ENCODE measurements at regions not wholly inside any gene's neighbourhood (a gene's known extent, or its start where the extent isn't known, plus 50 kb on each side); places are given as distances from the start of the nearest gene placed in this dataset.

GRCh38 chr17:33498069-33498468 is 205.0 kb upstream of the ASIC2 start:
- peaks cover 21% of the 10 kb centered on the region; the same call in 1 of the 2 replicates for H3K27me3 ChIP-seq (ENCODE audit: low read depth, low read length)
- TF ChIP-seq EZH2phosphoT487 (IDR thresholded peaks at IDR 0.05; ENCODE audit: low read depth) = no peak
- no peak for TF ChIP-seq CTCF (IDR thresholded peaks at IDR 0.05; ENCODE audit: low read depth, low read length)
- H3K4me3 ChIP-seq (ENCODE audit: low read length) = no peak overlapping the region
- H3K27ac ChIP-seq (ENCODE audit: low read length) = no peak overlapping the region
- H4K20me1 ChIP-seq (ENCODE audit: insufficient read depth, low read length) = no peaks in the 10 kb centered on the region
- no peak overlapping the region for H3K9ac ChIP-seq (ENCODE audit: low read length)
- no peaks in the 10 kb centered on the region for H3K36me3 ChIP-seq (replicated peaks; ENCODE audit: low read depth, low read length)
- H2AFZ ChIP-seq (ENCODE audit: low read depth, low read length) = no peak overlapping the region
- no peak overlapping the region for H3K4me2 ChIP-seq (ENCODE audit: low read length)
- H3K4me1 ChIP-seq (ENCODE audit: low read length) = no peaks in the 10 kb centered on the region
- H3K9me3 ChIP-seq (ENCODE audit: insufficient read depth, low read length) = no peaks in the 10 kb centered on the region
- no peaks in the 10 kb centered on the region for H3K79me2 ChIP-seq (ENCODE audit: low read length)

- Histone ChIP-seq H3K27me3 (ENCODE audit: low read depth, low read length) (peaks cover 23% of the 10 kb centered on the region; the same call in 1 of the 2 replicates), H3K4me1 (ENCODE audit: low read length) (no peaks in the 10 kb centered on the region), H3K9me3 (ENCODE audit: insufficient read depth, low read length) (no peaks in the 10 kb centered on the region), H3K79me2 (ENCODE audit: low read length) (no peaks in the 10 kb centered on the region), H4K20me1 (ENCODE audit: insufficient read depth, low read length) (no peaks in the 10 kb centered on the region), H3K27ac (ENCODE audit: low read length) (no peak overlapping the region), H3K4me3 (ENCODE audit: low read length) (no peak overlapping the region), H3K9ac (ENCODE audit: low read length) (no peak overlapping the region), H3K36me3 (replicated peaks; ENCODE audit: low read depth, low read length) (no peaks in the 10 kb centered on the region), H3K4me2 (ENCODE audit: low read length) (no peak overlapping the region), H2AFZ (ENCODE audit: low read depth, low read length) (no peak overlapping the region)
- TF ChIP-seq EZH2phosphoT487 (IDR thresholded peaks at IDR 0.05; ENCODE audit: low read depth) = no peak
- no peak for TF ChIP-seq CTCF (IDR thresholded peaks at IDR 0.05; ENCODE audit: low read depth, low read length)
Measured at GRCh38 chr17:33499040-33499439, 205.9 kb upstream of the ASIC2 start.

- H4K20me1 ChIP-seq (ENCODE audit: insufficient read depth, low read length) = no peaks in the 10 kb centered on the region
- no peaks in the 10 kb centered on the region for H3K36me3 ChIP-seq (replicated peaks; ENCODE audit: low read depth, low read length)
- H2AFZ ChIP-seq (ENCODE audit: low read depth, low read length) = no peak overlapping the region
- H3K79me2 ChIP-seq (ENCODE audit: low read length) = no peaks in the 10 kb centered on the region
- no peak overlapping the region for H3K9ac ChIP-seq (ENCODE audit: low read length)
- H3K4me1 ChIP-seq (ENCODE audit: low read length) = no peaks in the 10 kb centered on the region
- no peak overlapping the region for H3K27ac ChIP-seq (ENCODE audit: low read length)
- TF ChIP-seq EZH2phosphoT487 (IDR thresholded peaks at IDR 0.05; ENCODE audit: low read depth) (no peak), CTCF (IDR thresholded peaks at IDR 0.05; ENCODE audit: low read depth, low read length) (no peak)
- no peak overlapping the region for H3K4me2 ChIP-seq (ENCODE audit: low read length)
- peaks cover 26% of the 10 kb centered on the region for H3K27me3 ChIP-seq (ENCODE audit: low read depth, low read length)
- H3K9me3 ChIP-seq (ENCODE audit: insufficient read depth, low read length) = no peaks in the 10 kb centered on the region
- no peak overlapping the region for H3K4me3 ChIP-seq (ENCODE audit: low read length)
Measured at GRCh38 chr17:33500151-33500550, 207.1 kb upstream of the ASIC2 start.

GRCh38 chr17:33501185-33501584 is 208.1 kb upstream of the ASIC2 start:
- no peaks in the 10 kb centered on the region for H4K20me1 ChIP-seq (ENCODE audit: insufficient read depth, low read length)
- peaks cover 29% of the 10 kb centered on the region for H3K27me3 ChIP-seq (ENCODE audit: low read depth, low read length)
- no peak overlapping the region for H3K9ac ChIP-seq (ENCODE audit: low read length)
- H3K27ac ChIP-seq (ENCODE audit: low read length) = no peak overlapping the region
- H3K4me1 ChIP-seq (ENCODE audit: low read length) = no peaks in the 10 kb centered on the region
- no peak overlapping the region for H3K4me3 ChIP-seq (ENCODE audit: low read length)
- no peak overlapping the region for H2AFZ ChIP-seq (ENCODE audit: low read depth, low read length)
- no peaks in the 10 kb centered on the region for H3K9me3 ChIP-seq (ENCODE audit: insufficient read depth, low read length)
- no peaks in the 10 kb centered on the region for H3K36me3 ChIP-seq (replicated peaks; ENCODE audit: low read depth, low read length)
- H3K79me2 ChIP-seq (ENCODE audit: low read length) = no peaks in the 10 kb centered on the region
- no peak overlapping the region for H3K4me2 ChIP-seq (ENCODE audit: low read length)
- TF ChIP-seq CTCF (IDR thresholded peaks at IDR 0.05; ENCODE audit: low read depth, low read length) = no peak
- TF ChIP-seq EZH2phosphoT487 (IDR thresholded peaks at IDR 0.05; ENCODE audit: low read depth) = no peak

Measured in OCI-LY3 (cell line).